Stimulated activated CD4-positive, alpha-beta T cell treated with anti-CD3 and anti-CD28 coated beads, Interleukin-4, amount 100 ng/mL, for 1 hour (primary cell): ENCODE measurements at regions not wholly inside any gene's neighbourhood (a gene's known extent, or its start where the extent isn't known, plus 50 kb on each side); places are given as distances from the start of the nearest gene placed in this dataset.

Source experiments
- DNase-seq: peaks from one replicate; pipeline ENCODE4 v3.0.0-alpha.2; 2020

- DNase-seq, result no peak
Observed at GRCh38 chr6:4549556-4550226, 226.5 kb upstream of the CDYL start.

GRCh38 chr6:4545893-4546292 lies 230.3 kb upstream of the CDYL start:
- no peak for DNase-seq

GRCh38 chr6:4543596-4543995 lies 232.6 kb upstream of the CDYL start:
- DNase-seq, result no peak

- DNase-seq, result no peak
Observed at GRCh38 chr6:4533576-4533975, 242.6 kb upstream of the CDYL start.

GRCh38 chr6:4531406-4531805 lies 244.8 kb upstream of the CDYL start:
- no peak for DNase-seq

- no peak for DNase-seq
Observed at GRCh38 chr6:4522453-4522852, 253.8 kb upstream of the CDYL start.

GRCh38 chr6:4521070-4521469 lies 255.1 kb upstream of the CDYL start:
- no peak for DNase-seq

GRCh38 chr6:4518506-4518905 lies 257.7 kb upstream of the CDYL start:
- no peak for DNase-seq

GRCh38 chr6:4516206-4516605 lies 260.0 kb upstream of the CDYL start:
- DNase-seq, result no peak

GRCh38 chr6:4513561-4513960 lies 262.6 kb upstream of the CDYL start:
- no peak for DNase-seq

GRCh38 chr6:4512051-4512471 lies 264.1 kb upstream of the CDYL start:
- no peak for DNase-seq

GRCh38 chr6:4511641-4512020 lies 264.6 kb upstream of the CDYL start:
- no peak for DNase-seq

GRCh38 chr6:4510906-4511640 lies 265.1 kb upstream of the CDYL start:
- no peak for DNase-seq

- no peak for DNase-seq
Observed at GRCh38 chr6:4510317-4510716, 265.9 kb upstream of the CDYL start.

GRCh38 chr6:4509506-4509905 lies 266.7 kb upstream of the CDYL start:
- no peak for DNase-seq

GRCh38 chr6:4506792-4507191 lies 269.4 kb upstream of the CDYL start:
- DNase-seq, result no peak

GRCh38 chr6:4506223-4506622 lies 270.0 kb upstream of the CDYL start:
- DNase-seq, result no peak

- no peak for DNase-seq
Observed at GRCh38 chr6:4504700-4505099, 271.5 kb upstream of the CDYL start.

GRCh38 chr6:4503700-4504099 lies 272.5 kb upstream of the CDYL start:
- no peak for DNase-seq

GRCh38 chr6:4496284-4496683 lies 279.9 kb upstream of the CDYL start:
- no peak for DNase-seq

- no peak for DNase-seq
Observed at GRCh38 chr6:4491501-4492260, 284.5 kb upstream of the CDYL start.

GRCh38 chr6:4489538-4489937 lies 286.7 kb upstream of the CDYL start:
- DNase-seq, result no peak

GRCh38 chr6:4488389-4488788 lies 287.8 kb upstream of the CDYL start:
- no peak for DNase-seq

- DNase-seq, result no peak
Observed at GRCh38 chr6:4487538-4487937, 288.7 kb upstream of the CDYL start.
